SK-N-SH (cell line): ENCODE measurements at regions not wholly inside any gene's neighbourhood (a gene's known extent, or its start where the extent isn't known, plus 50 kb on each side); places are given as distances from the start of the nearest gene placed in this dataset.

ENCODE experiments used
- CTCF ChIA-PET: fragments of 300-600, 350-600 bp; formaldehyde crosslinking; extraction: SDS; loops from one replicate; lab custom pipeline; 2021; lab: Yijun Ruan, JAX
- POLR2A ChIA-PET: fragments of 350-600 bp; sonication (Branson Sonifier 250); formaldehyde crosslinking; extraction: SDS; loops from one replicate; lab custom pipeline; 2020; ENCODE audit warnings: antibody characterized with exemption, inconsistent platforms; lab: Yijun Ruan, JAX
- DNase-seq: peaks from one replicate; pipeline ENCODE4 v3.0.0; 2012
- H2AFZ ChIP-seq: fragments of 200-600 bp; sonication (generic); 2 replicates; pipeline ENCODE4 v1.8.1; 2016; ENCODE audit warnings: antibody characterized with exemption, mild to moderate bottlenecking, low read depth
- H3F3A ChIP-seq: fragments of 200-600 bp; sonication (generic); replicated peaks from 2 replicates; pipeline ENCODE3; 2016; ENCODE audit warnings: antibody characterized with exemption, mild to moderate bottlenecking; ENCODE audit not compliant: insufficient read depth
- H3K27ac ChIP-seq, 2 experiments: fragments of 200-500 bp in 1 of 2; fragments of 200-600 bp in 1 of 2; sonication (Bioruptor generic) in 1 of 2; sonication (generic), shearing (Covaris generic) in 1 of 2; 2 replicates each; pipeline versions ENCODE4 v1.5.1 to v1.6.1; 2014 to 2016; ENCODE audit warnings: low read depth in 2 of 2, inconsistent platforms in 1 of 2, low read length in 1 of 2, mild to moderate bottlenecking in 1 of 2, mixed read lengths in 1 of 2
- H3K27me3 ChIP-seq: fragments of 200-600 bp; sonication (generic), shearing (Covaris generic); 2 replicates; pipeline ENCODE4 v1.6.1; 2016; ENCODE audit warnings: mixed run types; ENCODE audit not compliant: insufficient read depth
- H3K36me3 ChIP-seq, 2 experiments: fragments of 200-500 bp in 1 of 2; fragments of 200-600 bp in 1 of 2; sonication (Bioruptor generic) in 1 of 2; sonication (generic) in 1 of 2; replicated peaks in 1 of 2; 2 replicates each; pipeline versions ENCODE3 to v1.5.1; 2014 to 2016; ENCODE audit warnings: low read length in 1 of 2, mild to moderate bottlenecking in 1 of 2; ENCODE audit not compliant: insufficient read depth in 2 of 2, control insufficient read depth in 1 of 2
- H3K4me1 ChIP-seq, 2 experiments: fragments of 200-500 bp in 1 of 2; fragments of 200-600 bp in 1 of 2; sonication (Bioruptor generic) in 1 of 2; sonication (generic), shearing (Covaris generic) in 1 of 2; 2 replicates each; pipeline versions ENCODE4 v1.5.1 to v1.6.1; 2014 to 2016; ENCODE audit warnings: low read depth in 1 of 2, low read length in 1 of 2, mixed run types in 1 of 2; ENCODE audit not compliant: insufficient read depth in 2 of 2, control insufficient read depth in 1 of 2
- H3K4me2 ChIP-seq: fragments of 200-600 bp; sonication (generic), shearing (Covaris generic); 2 replicates; pipeline ENCODE4 v1.6.1; 2017; ENCODE audit warnings: mixed run types
- H3K4me3 ChIP-seq, 2 experiments: fragments of 200-500 bp in 1 of 2; fragments of 200-600 bp in 1 of 2; sonication (Bioruptor generic) in 1 of 2; sonication (generic), shearing (Covaris generic) in 1 of 2; 2 replicates each; pipeline versions ENCODE4 v1.5.1 to v1.8.1; 2014 to 2016; ENCODE audit warnings: low read depth in 2 of 2, inconsistent platforms in 1 of 2, low read length in 1 of 2, mild to moderate bottlenecking in 1 of 2, mixed read lengths in 1 of 2, moderate library complexity in 1 of 2
- H3K79me2 ChIP-seq: fragments of 200-600 bp; sonication (generic); 2 replicates; pipeline ENCODE4 v1.8.1; 2017; ENCODE audit warnings: mild to moderate bottlenecking; ENCODE audit not compliant: insufficient read depth
- H3K9ac ChIP-seq: fragments of 200-600 bp; sonication (generic); 2 replicates; pipeline ENCODE4 v1.6.1; 2017; ENCODE audit warnings: mixed run types
- H3K9me2 ChIP-seq: fragments of 200-600 bp; sonication (generic); 2 replicates; pipeline ENCODE4 v1.6.1; 2017; ENCODE audit warnings: mixed run types
- H3K9me3 ChIP-seq: fragments of 200-600 bp; sonication (generic); 2 replicates; pipeline ENCODE4 v1.6.1; 2017; ENCODE audit warnings: mixed run types, mild to moderate bottlenecking, moderate library complexity
- H4K20me1 ChIP-seq: fragments of 200-600 bp; sonication (generic); 2 replicates; pipeline ENCODE4 v1.6.1; 2017; ENCODE audit warnings: mild to moderate bottlenecking, mixed run types; ENCODE audit not compliant: insufficient read depth
- CHD2 ChIP-seq: fragments of 150-350 bp; IDR thresholded peaks from 2 replicates; pipeline ENCODE4 v1.6.1; 2018; ENCODE audit warnings: low read length; ENCODE audit not compliant: partially characterized antibody
- CTCF ChIP-seq: fragments of 200-600 bp; sonication (generic); IDR thresholded peaks from 2 replicates; pipeline ENCODE4 v1.6.1; 2017; ENCODE audit warnings: antibody characterized with exemption, mild to moderate bottlenecking, moderate library complexity
- FOSL2 ChIP-seq: IDR thresholded peaks from 2 replicates; pipeline ENCODE4 v1.4.0; 2012; ENCODE audit warnings: low read depth, mild to moderate bottlenecking, moderate library complexity, borderline replicate concordance
- FOXM1 ChIP-seq: IDR thresholded peaks from 2 replicates; pipeline ENCODE4 v1.4.0; 2012; ENCODE audit warnings: low read depth, mild to moderate bottlenecking
- GABPA ChIP-seq: IDR thresholded peaks from 2 replicates; pipeline ENCODE4 v1.4.0; 2012; ENCODE audit warnings: low read depth, mild to moderate bottlenecking
- IRF3 ChIP-seq: fragments of 150-350 bp; IDR thresholded peaks from 2 replicates; pipeline ENCODE4 v1.6.1; 2016; ENCODE audit warnings: mild to moderate bottlenecking, low read depth, low read length
- JUND ChIP-seq: IDR thresholded peaks from 2 replicates; pipeline ENCODE4 v1.4.0; 2012
- MEF2A ChIP-seq: IDR thresholded peaks from 2 replicates; pipeline ENCODE4 v1.4.0; 2012; ENCODE audit warnings: low read depth, borderline replicate concordance
- MXI1 ChIP-seq: IDR thresholded peaks from 2 replicates; pipeline ENCODE4 v1.6.1; 2012; ENCODE audit warnings: mild to moderate bottlenecking, low read depth, low read length, improper control_type of control experiment
- NFIC ChIP-seq: IDR thresholded peaks from 2 replicates; pipeline ENCODE4 v1.4.0; 2012; ENCODE audit warnings: borderline replicate concordance
- POLR2AphosphoS5 ChIP-seq: IDR thresholded peaks from 2 replicates; pipeline ENCODE4 v1.6.1; 2012; ENCODE audit warnings: low read depth, low read length
- RCOR1 ChIP-seq: fragments of 150-350 bp; IDR thresholded peaks from 2 replicates; pipeline ENCODE4 v1.6.1; 2017; ENCODE audit warnings: antibody characterized with exemption, low read length
- RFX5 ChIP-seq: IDR thresholded peaks from 2 replicates; pipeline ENCODE4 v1.6.1; 2012; ENCODE audit warnings: mild to moderate bottlenecking, improper control_type of control experiment, low read length
- SIN3A ChIP-seq: IDR thresholded peaks from 2 replicates; pipeline ENCODE4 v1.6.1; 2012; ENCODE audit warnings: low read depth, mild to moderate bottlenecking, low read length, moderate library complexity, borderline replicate concordance
- TCF12 ChIP-seq: IDR thresholded peaks from 2 replicates; pipeline ENCODE4 v1.4.0; 2012
- USF1 ChIP-seq: IDR thresholded peaks from 2 replicates; pipeline ENCODE4 v1.4.0; 2012; ENCODE audit warnings: low read depth, borderline replicate concordance
- USF2 ChIP-seq: fragments of 150-350 bp; IDR thresholded peaks from 2 replicates; pipeline ENCODE4 v1.6.1; 2017; ENCODE audit warnings: antibody characterized with exemption, low read length, low read depth, borderline replicate concordance
- ZBTB33 ChIP-seq: IDR thresholded peaks from 2 replicates; pipeline ENCODE4 v1.4.0; 2012; ENCODE audit warnings: low read depth, borderline replicate concordance
- WGBS: methylation state at CpG from one replicate; pipeline ENCODE4 v1.1.6; 2017; ENCODE audit warnings: low lambda C conversion rate; 5-methylcytosine and 5-hydroxymethylcytosine counted together

GRCh38 chr4:42216664-42217063 is 64.2 kb upstream of the BEND4 start:
- no peak overlapping the region for H3K4me3 ChIP-seq
- ChIA-PET POLR2A (no interaction called here), CTCF (no interaction called here)
- no peak overlapping the region for H3K9ac ChIP-seq
- H3K9me3 ChIP-seq: no peaks in the 10 kb centered on the region
- no peak overlapping the region for H2AFZ ChIP-seq
- H3K27ac ChIP-seq: no peak overlapping the region
- DNase-seq: no peak
- no peak for TF ChIP-seq RCOR1
- no peak for TF ChIP-seq RFX5
- TF ChIP-seq USF1: no peak
- TF ChIP-seq USF2: no peak
- no peak for TF ChIP-seq GABPA
- TF ChIP-seq MEF2A: no peak
- no peak for TF ChIP-seq CHD2
- TF ChIP-seq POLR2AphosphoS5: no peak
- no peak for TF ChIP-seq CTCF
- TF ChIP-seq NFIC: no peak
- TF ChIP-seq ZBTB33: no peak
- TF ChIP-seq TCF12: no peak
- no peak for TF ChIP-seq FOSL2
- TF ChIP-seq IRF3: no peak
- TF ChIP-seq FOXM1: no peak
- no peak for TF ChIP-seq SIN3A
- no peak for TF ChIP-seq JUND
- no peak for TF ChIP-seq MXI1
- H3K79me2 ChIP-seq: no peaks in the 10 kb centered on the region
- H3K9me2 ChIP-seq: no peaks in the 10 kb centered on the region
- no peaks in the 10 kb centered on the region for H4K20me1 ChIP-seq
- no peak overlapping the region for H3K4me2 ChIP-seq
- 38% methylated on average over 2 of the region's 2 CpGs for WGBS
- no peaks in the 10 kb centered on the region for H3K4me1 ChIP-seq
- peaks cover 3% of the 10 kb centered on the region; the same call in 1 of the 2 replicates for H3K27me3 ChIP-seq
- no peaks in the 10 kb centered on the region for H3F3A ChIP-seq
- no peaks in the 10 kb centered on the region for H3K36me3 ChIP-seq
